GM23338 (cell line): ENCODE measurements at regions not wholly inside any gene's neighbourhood (a gene's known extent, or its start where the extent isn't known, plus 50 kb on each side); places are given as distances from the start of the nearest gene placed in this dataset.

ENCODE experiments used
- CREB1 ChIP-seq: fragments of 250-450 bp; sonication (Bioruptor Pico); IDR thresholded peaks from 2 replicates; pipeline ENCODE4 v1.5.0; 2020; ENCODE audit warnings: low read depth, mild to moderate bottlenecking, moderate library complexity
- CTCF ChIP-seq, 2 experiments: fragments of 200-600 bp in 1 of 2; sonication (generic) in 1 of 2; conservative IDR thresholded peaks; 2 replicates each; pipeline versions ENCODE4 v1.5.1 to v1.6.1; 2016 to 2017; ENCODE audit warnings: antibody characterized with exemption in 2 of 2, low read depth in 2 of 2, mild to moderate bottlenecking in 2 of 2, moderate library complexity in 1 of 2
- EZH2 ChIP-seq: fragments of 200-600 bp; sonication (generic); IDR thresholded peaks from one replicate; pipeline ENCODE4 v1.8.0; 2017; ENCODE audit warnings: antibody characterized with exemption, mild to moderate bottlenecking, low read depth; ENCODE audit not compliant: unreplicated experiment
- EZH2phosphoT487 ChIP-seq: fragments of 200-600 bp; sonication (generic); IDR thresholded peaks from one replicate; pipeline ENCODE4 v1.8.1; 2018; ENCODE audit warnings: antibody characterized with exemption; ENCODE audit not compliant: unreplicated experiment
- JUNB ChIP-seq: IDR thresholded peaks from one replicate; pipeline ENCODE4 v1.6.1; 2016; ENCODE audit warnings: antibody characterized with exemption; ENCODE audit not compliant: unreplicated experiment
- NANOG ChIP-seq: IDR thresholded peaks from 2 replicates; pipeline ENCODE4 v1.6.1; 2016; ENCODE audit warnings: antibody characterized with exemption, borderline replicate concordance

- no peak for TF ChIP-seq CTCF (conservative IDR thresholded peaks at IDR 0.05; ENCODE audit: low read depth in 2 of 2)
- no peak for TF ChIP-seq NANOG
- no peak for TF ChIP-seq CREB1
- TF ChIP-seq JUNB, result no peak
- no peak for TF ChIP-seq EZH2
- no peak for TF ChIP-seq EZH2phosphoT487
Observed at GRCh38 chr4:66294638-66295037, 624.3 kb upstream of the EPHA5 start.
